ENCODE measurements at regions not wholly inside any gene's neighbourhood (a gene's known extent, or its start where the extent isn't known, plus 50 kb on each side); places are given as distances from the start of the nearest gene placed in this dataset.

- no peak for DNase-seq
Observed at GRCh38 chr12:59934486-59934885, 338.7 kb downstream of the SLC16A7 start.

DNA sequence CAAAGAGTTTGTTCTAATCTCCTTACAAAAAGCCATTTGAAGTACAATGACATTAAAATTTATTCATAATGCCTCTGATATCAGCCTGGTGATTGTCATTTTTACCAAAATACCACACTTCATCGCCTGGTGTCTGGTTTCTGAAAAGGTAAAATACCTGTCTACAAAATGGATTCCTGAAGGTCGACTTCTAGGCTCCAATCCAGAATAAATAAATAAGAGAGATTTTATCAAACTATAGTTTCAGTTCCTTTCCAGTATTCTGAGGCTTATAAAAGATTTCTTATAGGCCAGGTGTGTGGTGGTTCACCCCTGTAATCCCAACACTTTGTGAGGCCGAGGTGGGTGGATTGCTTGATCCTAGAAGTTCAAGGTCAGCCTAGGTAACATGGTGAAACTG is 340.7 kb downstream of the SLC16A7 start:
- DNase-seq, result no peak

GRCh38 chr12:59937148-59937547 is 341.3 kb downstream of the SLC16A7 start:
- no peak for DNase-seq

DNA sequence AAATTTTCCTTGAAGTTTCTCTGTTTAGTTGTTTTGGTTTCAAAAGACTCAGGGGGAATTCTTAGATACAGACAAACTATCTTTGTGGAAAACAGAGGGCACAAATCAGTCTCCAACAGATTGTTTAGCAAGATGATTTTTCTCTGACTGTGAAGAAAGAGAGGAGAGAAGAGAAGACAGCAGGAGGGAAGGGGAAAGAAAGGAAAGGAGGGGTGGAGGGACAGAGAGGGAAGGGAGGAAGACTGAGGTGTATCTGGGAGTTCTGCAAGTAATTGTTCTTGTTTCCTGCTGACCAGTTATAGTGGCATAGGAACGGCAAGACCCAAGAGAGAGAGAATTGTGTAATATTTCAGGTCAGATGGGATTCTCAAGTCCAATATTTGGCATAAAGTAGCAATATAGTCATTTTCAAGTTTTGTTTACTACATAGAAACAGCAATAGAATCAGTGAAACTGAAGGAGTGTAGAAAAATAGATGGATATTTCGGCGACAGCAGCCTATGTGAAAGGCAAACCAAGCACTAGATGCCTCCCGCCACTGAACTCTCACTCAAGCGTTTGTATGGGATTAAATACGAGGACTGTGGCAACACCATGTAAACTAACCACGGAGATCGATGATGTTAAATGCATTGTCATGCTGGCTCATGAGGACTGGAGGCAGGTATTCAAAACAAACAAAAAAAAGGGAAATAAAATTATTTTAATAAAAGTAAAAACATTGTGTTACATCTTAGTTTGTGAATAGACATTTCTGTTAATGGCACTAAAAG is 342.5 kb downstream of the SLC16A7 start:
- DNase-seq, result no peak

DNA sequence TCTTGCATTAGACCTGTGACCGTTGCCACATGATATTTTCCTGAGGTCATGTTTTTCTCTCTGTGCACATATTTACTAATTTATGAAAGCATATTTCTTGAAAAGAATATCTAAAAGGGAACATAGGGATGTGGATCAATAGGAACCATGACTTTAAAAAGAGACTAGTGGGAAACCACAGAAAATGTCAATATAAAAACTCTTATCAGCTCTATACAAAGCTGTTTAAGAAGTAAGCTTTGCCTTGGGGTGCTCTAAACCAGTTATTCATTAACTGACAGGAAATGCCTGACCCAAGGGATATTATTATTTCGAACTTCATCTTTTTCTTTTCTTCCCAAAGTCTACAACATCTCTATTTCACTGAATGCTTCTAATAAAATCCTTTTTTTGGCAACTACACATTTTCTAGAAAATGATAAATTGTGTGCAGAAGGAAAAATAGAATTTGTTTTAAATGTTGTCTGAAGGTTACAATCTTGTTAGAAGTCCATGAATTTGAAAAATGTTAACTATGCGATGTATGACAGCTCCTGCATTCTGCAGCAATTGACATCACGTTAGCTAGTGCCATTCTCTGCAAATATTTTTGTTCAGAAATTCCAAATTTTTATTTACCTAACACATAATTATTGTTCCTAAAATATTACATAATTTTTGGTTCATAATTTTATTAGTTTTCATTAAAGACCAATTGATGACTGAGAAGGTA is 345.0 kb downstream of the SLC16A7 start:
- DNase-seq, result no peak

DNA sequence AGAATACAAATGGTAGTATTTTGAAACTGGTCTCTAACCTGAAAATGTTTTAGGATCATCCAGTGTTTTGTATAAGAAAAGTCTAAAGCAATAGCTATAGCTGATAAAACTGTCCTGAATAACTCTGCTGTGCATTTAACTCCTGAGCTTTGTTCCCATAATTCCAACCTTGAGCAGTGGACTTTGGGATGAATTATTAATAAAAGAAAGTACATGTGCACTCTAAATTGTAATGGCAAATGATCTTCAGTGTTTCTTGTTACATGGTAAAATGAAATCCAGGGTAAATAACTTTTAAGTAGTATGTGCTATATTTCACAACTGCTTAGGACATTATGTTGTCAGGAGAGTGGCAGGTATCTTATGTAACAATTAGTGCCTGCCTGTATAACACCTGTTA is 345.6 kb downstream of the SLC16A7 start:
- no peak for DNase-seq

GRCh38 chr12:59944177-59944576 is 348.3 kb downstream of the SLC16A7 start:
- DNase-seq, result no peak

- DNase-seq, result no peak
Observed at GRCh38 chr12:59946635-59947034, 350.8 kb downstream of the SLC16A7 start.

DNA sequence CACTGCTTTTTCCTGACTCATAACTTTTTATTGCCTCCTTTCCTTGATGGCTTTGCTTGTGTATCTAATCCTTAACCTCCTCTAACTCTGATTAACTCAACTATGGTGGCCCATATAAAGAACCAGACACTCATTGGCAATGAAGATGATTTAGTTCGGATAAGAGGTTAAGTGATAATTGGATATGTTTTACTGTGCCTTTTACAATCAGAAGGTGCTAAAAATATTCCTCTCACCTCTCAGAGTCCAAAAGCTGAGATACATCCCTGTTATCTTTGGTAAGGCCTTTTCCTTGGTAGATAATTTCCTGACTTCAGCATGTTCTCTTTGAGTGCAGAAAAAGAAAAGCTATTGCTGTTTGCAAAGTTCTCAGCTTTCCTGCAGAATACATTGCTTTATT is 367.7 kb downstream of the SLC16A7 start:
- no peak for DNase-seq

- no peak for DNase-seq
Observed at GRCh38 chr12:59972905-59973304, 377.1 kb downstream of the SLC16A7 start.

DNA sequence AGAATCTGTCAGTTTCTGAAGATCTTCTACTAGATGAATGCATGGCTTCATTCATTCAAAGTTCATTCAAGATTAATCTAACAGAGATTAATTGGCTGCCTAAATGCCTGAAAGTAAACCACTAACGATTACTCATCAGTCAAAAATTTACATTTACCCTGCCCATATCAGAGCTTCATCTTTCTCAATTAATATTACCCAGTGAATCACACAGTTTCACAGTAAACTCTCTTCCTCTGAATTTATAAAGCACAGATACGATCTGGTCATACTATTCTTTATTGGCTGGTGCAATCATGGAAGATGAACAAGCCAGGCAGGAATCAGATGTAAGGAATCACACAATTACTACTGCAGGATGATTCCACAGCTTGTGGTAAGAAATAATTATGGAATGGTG is 377.7 kb downstream of the SLC16A7 start:
- DNase-seq, result no peak

DNA sequence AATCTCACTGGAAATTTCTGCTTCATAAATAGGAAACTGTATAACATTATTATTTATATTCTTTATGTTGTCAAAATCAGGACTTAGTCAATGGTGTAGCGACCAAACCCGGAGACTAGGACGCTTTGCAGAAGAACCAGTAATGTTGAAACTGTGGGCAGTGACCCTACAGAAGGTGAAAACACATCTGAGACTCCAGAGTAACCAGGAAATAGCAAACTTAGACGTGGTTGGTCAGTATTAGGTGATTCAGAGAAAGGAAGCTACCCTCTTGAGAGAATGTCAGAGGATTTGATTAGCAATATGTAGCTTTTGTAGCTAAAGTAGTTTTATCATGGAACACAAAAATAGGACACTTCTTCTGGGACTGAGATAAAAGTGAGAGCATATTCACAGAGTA is 381.9 kb downstream of the SLC16A7 start:
- DNase-seq, result no peak

GRCh38 chr12:59980476-59980875 is 384.6 kb downstream of the SLC16A7 start:
- no peak for DNase-seq

DNA sequence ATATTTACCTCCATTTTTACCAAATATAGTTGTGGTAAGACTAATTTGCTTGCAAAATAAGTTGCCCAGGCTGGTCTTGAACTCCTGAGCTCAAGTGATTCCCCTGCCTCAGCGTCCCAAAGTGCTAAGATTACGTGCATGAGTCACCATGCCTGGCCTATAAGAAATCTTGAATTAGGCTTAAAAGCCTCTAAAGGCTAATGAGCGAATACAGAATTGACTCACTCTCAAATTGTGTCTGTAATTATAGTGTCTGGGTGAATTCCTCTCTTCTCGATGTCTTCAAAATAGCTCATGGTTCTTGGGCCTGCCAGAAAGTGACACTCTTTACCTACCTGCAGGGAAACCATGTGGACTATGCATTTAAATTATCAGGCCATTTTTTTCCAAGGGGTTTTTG is 403.5 kb downstream of the SLC16A7 start:
- DNase-seq, result no peak

GRCh38 chr12:60010486-60010885 is 414.7 kb downstream of the SLC16A7 start:
- DNase-seq, result no peak

GRCh38 chr12:60012659-60013058 is 416.8 kb downstream of the SLC16A7 start:
- no peak for DNase-seq

GRCh38 chr12:60014436-60014835 is 418.6 kb downstream of the SLC16A7 start:
- no peak for DNase-seq

DNA sequence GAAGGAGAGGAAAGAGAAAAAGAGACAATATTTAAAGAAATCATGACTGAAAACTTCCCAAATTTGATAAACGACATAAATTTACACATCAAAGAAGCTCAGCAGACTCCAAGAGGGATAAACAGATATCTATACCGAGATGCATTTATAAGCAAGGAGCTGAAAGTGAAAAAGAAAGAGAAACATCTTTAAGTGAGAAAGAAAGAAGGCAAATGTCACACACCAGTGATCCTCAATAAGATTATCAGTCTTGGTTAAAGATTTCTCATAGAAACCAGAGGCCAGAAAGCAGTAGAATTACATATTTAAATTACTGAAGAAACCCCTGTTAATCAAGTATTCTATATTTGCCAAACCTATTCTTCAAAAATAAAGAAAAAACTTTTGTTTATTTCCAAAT is 424.2 kb downstream of the SLC16A7 start:
- DNase-seq, result no peak

GRCh38 chr12:60021235-60021634 is 425.4 kb downstream of the SLC16A7 start:
- DNase-seq, result no peak

GRCh38 chr12:60027266-60027665 is 431.4 kb downstream of the SLC16A7 start:
- DNase-seq, result no peak

DNA sequence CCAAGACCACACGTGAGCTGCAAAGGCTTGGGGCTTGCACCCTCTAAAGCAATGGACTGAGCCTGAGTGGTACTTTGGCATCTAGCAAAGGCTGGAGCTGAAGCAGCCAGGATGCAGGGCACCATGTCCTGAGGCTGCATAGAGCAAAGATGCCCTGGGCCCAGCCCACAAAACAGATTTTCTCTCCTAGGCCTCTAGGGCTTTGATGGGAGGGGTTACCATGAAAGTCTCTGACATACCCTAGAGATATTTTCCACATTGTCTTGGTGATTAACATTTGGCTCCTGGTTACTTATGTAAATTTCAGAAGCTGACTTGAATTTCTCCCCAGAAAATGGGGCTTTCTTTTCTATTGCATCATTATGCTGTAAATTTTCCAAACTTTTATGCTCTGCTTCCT is 438.3 kb downstream of the SLC16A7 start:
- no peak for DNase-seq

DNA sequence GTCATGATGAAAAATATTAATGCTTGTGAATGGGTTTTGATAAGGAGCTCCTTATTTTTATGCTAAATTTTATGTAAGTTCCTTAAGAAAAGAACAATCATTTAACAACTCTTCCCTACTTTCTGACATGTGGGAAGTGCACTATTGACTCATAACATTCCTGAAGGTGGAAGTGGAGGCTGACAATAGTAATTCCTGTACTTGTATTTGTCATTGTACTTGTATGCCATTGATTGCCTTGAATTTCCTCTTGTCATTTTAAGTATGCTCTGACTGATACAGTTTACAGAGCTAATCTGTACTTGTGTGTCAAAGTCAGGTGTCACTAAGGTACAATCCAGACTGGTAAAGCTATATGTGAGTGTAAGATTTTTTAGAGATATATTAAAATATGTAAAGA is 440.0 kb downstream of the SLC16A7 start:
- DNase-seq, result no peak

DNA sequence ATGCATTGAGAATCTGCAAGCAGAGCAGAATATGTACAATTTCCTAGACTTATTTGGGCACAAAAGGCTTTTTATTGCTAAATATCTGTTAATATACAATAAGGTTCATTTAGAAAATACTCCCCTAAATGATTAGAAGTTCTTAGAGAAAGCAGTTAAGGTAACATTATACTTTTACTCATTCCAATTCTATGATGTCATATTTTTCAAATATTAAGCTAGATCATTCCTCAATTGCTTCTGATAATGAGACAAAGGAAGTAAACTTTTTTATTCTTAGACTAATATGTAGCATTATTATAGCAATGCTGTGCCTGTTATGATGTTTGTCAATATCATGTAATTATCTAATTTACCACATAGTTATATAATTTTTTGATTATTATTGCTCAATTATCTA is 447.0 kb downstream of the SLC16A7 start:
- DNase-seq, result no peak

GRCh38 chr12:60043236-60043635 is 447.4 kb downstream of the SLC16A7 start:
- no peak for DNase-seq

DNA sequence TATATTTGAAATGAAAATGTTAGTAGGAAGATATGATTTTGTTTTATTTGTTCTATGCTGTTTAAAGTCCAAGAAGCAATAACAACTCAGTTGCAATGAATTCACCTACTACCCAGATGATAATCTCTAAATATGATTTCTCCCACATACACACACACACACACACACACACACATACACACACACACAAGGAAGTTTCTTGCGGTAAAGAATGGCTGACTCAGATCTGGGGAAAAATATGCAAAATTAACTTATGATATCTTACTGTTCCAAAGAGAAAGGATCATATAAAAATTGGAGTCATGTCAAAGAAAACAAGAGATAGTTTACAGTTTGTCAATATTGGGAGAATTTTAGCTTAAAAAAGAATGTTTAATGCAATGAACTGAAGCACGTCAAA is 456.7 kb downstream of the SLC16A7 start:
- DNase-seq, result no peak
